AG04449 (cell line): ENCODE measurements at regions not wholly inside any gene's neighbourhood (a gene's known extent, or its start where the extent isn't known, plus 50 kb on each side); places are given as distances from the start of the nearest gene placed in this dataset.

Source experiments
- CTCF ChIA-PET: fragments of 350-600 bp; formaldehyde crosslinking; extraction: SDS; loops from one replicate; lab custom pipeline; 2021; ENCODE audit warnings: antibody characterized with exemption; lab: Yijun Ruan, JAX
- POLR2A ChIA-PET: fragments of 400-600, 350-600 bp; formaldehyde crosslinking; extraction: SDS; loops from one replicate; lab custom pipeline; 2020; ENCODE audit warnings: antibody characterized with exemption, inconsistent platforms; lab: Yijun Ruan, JAX
- DNase-seq: peaks from one replicate; pipeline ENCODE4 v3.0.0-alpha.2; 2010; ENCODE audit warnings: low read depth, low spot score
- H3K4me3 ChIP-seq: 2 replicates; pipeline ENCODE4 v1.5.1; 2011; ENCODE audit warnings: low read depth, mild to moderate bottlenecking, control low read depth, low read length
- TF ChIP-seq, protein P1 (sequence below): IDR thresholded peaks from one replicate; pipeline ENCODE4 v1.5.1; 2011; ENCODE audit warnings: mild to moderate bottlenecking, moderate library complexity, low read length, control low read depth, inconsistent platforms; ENCODE audit not compliant: insufficient read depth; ENCODE audit errors: missing control alignments

DNA sequence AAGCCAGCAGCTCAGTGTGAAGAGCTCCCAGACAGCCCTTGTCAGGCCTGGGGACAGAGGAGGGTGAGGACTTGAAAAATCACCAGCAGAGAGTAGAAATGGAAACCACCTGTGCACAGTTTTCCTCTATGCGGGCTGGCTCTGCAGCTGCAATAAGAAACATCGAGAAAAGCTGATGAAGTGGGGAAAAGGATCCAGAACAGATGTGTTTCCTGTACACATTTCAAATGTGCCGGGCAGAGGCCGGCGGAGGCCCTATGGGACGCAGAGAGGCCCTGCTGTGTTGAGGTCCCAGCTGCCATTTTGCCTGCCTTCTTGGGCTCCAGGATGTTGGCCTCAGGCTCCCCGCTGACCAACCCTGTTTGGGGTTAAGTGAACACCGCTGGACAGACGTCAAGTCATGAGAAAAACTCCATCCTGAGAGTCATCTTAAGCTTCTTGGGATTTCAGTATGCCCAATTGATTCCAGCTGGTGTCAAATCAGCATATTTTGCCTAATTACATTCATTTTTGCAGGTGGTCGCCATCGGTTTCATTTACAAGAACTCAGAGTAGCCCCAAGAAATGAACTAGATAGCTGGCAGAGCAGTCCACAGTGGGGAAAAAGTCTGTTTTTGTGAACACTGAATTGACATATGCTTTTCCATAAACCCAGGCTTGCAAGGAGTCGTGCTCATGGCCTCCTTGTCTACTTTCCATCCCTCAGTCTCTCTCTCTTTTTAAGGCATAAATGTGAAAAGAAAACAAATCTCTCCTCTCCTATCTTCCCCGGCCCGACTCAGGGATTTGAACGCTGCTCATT, 150.4 kb upstream of the PHACTR3 start:
- POLR2A ChIA-PET: no interaction called here
- H3K4me3 ChIP-seq: no peak overlapping the region
- TF ChIP-seq, protein P1, sequence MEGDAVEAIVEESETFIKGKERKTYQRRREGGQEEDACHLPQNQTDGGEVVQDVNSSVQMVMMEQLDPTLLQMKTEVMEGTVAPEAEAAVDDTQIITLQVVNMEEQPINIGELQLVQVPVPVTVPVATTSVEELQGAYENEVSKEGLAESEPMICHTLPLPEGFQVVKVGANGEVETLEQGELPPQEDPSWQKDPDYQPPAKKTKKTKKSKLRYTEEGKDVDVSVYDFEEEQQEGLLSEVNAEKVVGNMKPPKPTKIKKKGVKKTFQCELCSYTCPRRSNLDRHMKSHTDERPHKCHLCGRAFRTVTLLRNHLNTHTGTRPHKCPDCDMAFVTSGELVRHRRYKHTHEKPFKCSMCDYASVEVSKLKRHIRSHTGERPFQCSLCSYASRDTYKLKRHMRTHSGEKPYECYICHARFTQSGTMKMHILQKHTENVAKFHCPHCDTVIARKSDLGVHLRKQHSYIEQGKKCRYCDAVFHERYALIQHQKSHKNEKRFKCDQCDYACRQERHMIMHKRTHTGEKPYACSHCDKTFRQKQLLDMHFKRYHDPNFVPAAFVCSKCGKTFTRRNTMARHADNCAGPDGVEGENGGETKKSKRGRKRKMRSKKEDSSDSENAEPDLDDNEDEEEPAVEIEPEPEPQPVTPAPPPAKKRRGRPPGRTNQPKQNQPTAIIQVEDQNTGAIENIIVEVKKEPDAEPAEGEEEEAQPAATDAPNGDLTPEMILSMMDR: no peak
- CTCF ChIA-PET: interaction anchor here (0.8 to 6.9 kb wide), 9 partner anchors 8 to 587 kb away, joined by 3 to 89 read pairs (median 6); no protein-coding TSS in a partner anchor
- no peak for DNase-seq

DNA sequence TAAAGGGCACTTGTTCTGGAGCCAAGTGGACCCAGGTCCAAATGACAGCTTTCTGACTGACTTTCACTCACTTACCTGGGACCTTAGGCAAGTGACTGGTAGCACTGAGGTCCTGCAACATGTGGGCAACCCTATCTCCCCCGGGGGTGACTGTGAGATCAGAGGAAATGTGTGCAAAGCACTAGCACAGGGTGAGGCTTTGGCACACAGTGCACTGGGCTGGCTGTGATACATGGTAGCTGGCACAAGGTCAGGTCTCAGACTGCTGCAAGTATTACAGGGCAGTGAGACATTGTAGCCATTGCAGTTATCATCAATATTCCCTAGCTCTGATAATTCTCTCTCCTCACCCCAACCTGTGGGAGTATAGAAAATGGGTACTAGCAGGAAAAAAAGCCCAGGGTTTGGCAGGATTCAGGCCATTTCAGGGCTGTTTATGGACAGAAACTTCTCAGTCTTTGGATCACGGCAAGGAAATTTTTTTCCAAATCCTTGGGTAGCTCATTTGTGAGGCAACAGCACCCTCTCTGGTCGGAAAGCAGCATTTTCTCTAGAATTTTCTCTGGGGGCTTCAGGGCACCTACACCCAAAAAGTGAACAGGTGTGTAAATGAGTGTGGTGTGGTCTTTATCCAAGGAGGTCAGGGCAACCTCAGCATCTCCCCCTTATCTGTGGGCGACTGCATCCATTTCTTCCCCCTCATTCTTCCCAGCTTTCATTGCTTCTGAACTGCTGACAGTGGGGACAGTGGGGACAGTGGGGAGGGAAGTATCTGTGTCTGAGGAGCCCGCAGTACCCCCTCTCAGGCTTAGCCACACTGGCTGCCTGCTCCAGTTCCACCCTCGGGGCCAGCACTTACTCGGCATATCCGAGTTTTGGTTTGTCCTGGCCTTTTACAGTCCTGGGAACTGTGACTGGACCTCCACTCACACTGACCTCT, 148.7 kb upstream of the PHACTR3 start:
- H3K4me3 ChIP-seq: no peak overlapping the region
- CTCF ChIA-PET: interaction anchor here (0.7 to 6.9 kb wide), 44 partner anchors 8 to 1264 kb away, joined by 3 to 89 read pairs (median 4); no protein-coding TSS in a partner anchor
- DNase-seq: no peak
- TF ChIP-seq, protein P1: peak; percentile 57
- POLR2A ChIA-PET: no interaction called here

DNA sequence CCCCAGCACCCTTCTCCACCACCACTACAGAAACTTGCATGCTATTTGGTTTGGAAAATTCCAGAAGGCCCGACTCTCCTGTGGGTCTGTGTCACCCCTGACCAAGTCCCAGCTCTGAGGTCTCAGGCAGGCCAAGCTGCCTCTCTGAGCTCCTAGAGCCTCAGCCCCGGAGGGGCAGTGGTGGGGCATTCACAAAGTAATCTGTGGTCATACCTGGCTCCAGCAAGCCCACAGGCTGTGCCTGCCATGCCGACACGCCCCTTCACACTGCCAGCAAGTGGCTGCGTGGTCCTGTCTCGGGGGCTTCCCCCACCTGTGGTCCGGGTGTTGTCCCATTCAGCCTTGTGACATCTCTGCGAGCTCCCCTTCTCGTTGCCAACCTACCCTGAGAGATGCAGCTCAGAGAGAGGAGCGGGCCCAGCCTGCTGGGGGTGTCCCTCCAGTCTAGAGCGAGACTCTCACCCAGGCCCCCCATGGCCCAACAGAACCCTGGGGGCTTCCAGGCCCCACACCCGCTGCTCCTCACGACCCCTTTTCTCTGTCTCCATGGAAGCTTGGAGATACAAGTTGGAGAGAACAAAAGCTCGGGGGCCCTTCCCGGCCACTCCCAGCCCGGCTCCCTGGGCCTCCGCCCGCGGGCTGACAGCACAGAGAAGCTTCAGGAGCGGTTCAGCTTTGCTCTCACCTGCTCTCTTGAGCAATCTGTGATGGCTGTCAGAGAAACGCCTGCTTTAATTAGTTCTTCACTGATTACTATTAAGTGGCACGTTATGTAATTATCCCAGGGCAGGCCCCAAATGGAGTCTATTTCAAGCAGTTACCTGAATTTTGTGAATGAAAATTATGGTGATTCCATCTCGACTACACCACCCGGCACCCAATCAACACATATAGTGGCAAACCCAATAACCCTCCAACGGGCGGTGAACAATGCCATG, 147.7 kb upstream of the PHACTR3 start:
- CTCF ChIA-PET: interaction anchor here (0.6 to 6.9 kb wide), 28 partner anchors 10 to 1870 kb away, joined by 3 to 89 read pairs (median 4); no protein-coding TSS in a partner anchor
- no peak overlapping the region for H3K4me3 ChIP-seq
- TF ChIP-seq, protein P1: no peak
- no peak for DNase-seq
- POLR2A ChIA-PET: no interaction called here

DNA sequence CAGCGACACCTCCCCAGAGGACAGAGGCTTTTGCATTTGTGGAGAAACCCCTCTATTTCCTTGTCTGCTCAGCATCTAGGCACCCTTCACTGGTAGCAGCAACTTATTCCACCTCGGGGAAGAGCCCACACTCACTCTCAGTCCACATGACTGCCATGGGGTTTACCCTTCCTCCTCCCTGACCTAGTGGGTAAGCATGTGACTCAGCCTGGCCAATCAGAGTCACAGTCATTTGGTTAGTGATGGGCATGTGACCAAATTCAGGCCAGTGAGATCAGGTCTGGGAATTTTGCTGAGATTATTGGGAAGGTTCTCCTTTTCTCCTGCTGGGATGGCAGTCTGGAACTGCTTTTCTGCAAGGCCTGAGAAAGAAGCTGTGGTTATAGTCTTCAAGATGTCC, 145.7 kb upstream of the PHACTR3 start:
- DNase-seq: no peak
- POLR2A ChIA-PET: no interaction called here
- H3K4me3 ChIP-seq: no peak overlapping the region
- CTCF ChIA-PET: interaction anchor here (1.2 kb wide), 2 partner anchors 23 to 371 kb away, joined by 3 to 4 read pairs; no protein-coding TSS in a partner anchor
- TF ChIP-seq, protein P1: no peak

DNA sequence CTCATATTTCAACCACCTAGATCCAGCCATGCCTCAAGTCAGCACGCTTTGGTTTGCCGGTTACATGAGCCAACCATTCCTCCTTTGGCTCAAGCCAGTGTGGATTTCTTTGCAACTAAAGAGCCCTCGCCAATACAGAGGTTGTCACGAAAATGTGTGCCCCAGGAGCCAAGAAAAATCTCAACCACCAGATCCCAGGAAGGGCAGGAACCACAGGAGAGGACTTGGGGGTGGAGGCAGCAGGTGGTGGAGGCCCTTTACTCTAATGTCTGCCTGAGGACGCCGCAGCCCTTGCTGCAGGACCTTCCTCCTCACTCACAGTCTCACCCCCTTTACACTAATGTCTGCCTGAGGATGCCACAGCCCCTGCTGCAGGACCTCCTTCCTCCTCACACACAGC, 144.8 kb upstream of the PHACTR3 start:
- TF ChIP-seq, protein P1: no peak
- ChIA-PET POLR2A (no interaction called here), CTCF (interaction anchor here (1.2 to 2.6 kb wide), 4 partner anchors 22 to 592 kb away, joined by 3 to 10 read pairs (median 5); no protein-coding TSS in a partner anchor)
- no peak for DNase-seq
- H3K4me3 ChIP-seq: no peak overlapping the region
